Panc1 (cell line): ENCODE measurements at regions not wholly inside any gene's neighbourhood (a gene's known extent, or its start where the extent isn't known, plus 50 kb on each side); places are given as distances from the start of the nearest gene placed in this dataset.

Source experiments
- REST ChIP-seq, 2 experiments: IDR thresholded peaks; 2 replicates each; pipeline ENCODE4 v1.6.1; 2011 to 2012; ENCODE audit warnings: low read depth in 2 of 2, control low read depth in 1 of 2, low read length in 1 of 2, mild to moderate bottlenecking in 1 of 2, moderate library complexity in 1 of 2; ENCODE audit not compliant: insufficient read depth in 1 of 2
- TF ChIP-seq, protein P1 (sequence below): fragments of 450-650 bp; IDR thresholded peaks from 2 replicates; pipeline ENCODE4 v1.5.1; 2017; ENCODE audit warnings: mild to moderate bottlenecking

DNA sequence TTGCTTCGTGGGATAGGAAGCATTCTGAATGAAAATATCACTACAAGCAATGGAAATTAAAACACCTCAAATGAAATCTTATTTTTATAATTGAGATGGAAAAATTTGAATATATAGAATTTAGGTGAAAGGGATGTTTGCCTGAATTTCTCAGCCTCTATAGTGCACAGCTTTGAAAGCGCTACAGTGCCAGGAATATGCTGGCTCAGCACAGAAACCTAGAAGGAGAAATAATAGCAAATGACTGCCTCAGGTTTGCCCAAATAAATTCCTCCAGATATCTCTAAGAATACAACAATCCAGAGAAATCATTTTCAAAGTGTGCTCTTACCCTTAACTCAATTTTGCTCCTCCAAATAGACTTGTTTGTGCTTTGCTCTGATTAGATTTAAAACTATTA lies 141.1 kb upstream of the ZNF385D start:
- TF ChIP-seq, protein P1, sequence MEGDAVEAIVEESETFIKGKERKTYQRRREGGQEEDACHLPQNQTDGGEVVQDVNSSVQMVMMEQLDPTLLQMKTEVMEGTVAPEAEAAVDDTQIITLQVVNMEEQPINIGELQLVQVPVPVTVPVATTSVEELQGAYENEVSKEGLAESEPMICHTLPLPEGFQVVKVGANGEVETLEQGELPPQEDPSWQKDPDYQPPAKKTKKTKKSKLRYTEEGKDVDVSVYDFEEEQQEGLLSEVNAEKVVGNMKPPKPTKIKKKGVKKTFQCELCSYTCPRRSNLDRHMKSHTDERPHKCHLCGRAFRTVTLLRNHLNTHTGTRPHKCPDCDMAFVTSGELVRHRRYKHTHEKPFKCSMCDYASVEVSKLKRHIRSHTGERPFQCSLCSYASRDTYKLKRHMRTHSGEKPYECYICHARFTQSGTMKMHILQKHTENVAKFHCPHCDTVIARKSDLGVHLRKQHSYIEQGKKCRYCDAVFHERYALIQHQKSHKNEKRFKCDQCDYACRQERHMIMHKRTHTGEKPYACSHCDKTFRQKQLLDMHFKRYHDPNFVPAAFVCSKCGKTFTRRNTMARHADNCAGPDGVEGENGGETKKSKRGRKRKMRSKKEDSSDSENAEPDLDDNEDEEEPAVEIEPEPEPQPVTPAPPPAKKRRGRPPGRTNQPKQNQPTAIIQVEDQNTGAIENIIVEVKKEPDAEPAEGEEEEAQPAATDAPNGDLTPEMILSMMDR, result no peak
- no peak for TF ChIP-seq REST (IDR thresholded peaks at IDR 0.05; ENCODE audit: insufficient read depth in 1 of 2, low read depth in 2 of 2, low read length in 1 of 2)
